Prostate gland (tissue), 2 donors: ENCODE measurements at regions not wholly inside any gene's neighbourhood (a gene's known extent, or its start where the extent isn't known, plus 50 kb on each side); places are given as distances from the start of the nearest gene placed in this dataset.

Experiments used
- POLR2A ChIP-seq: fragments of 450-650 bp; IDR thresholded peaks from one replicate; pipeline ENCODE4 v1.6.1; 2016; ENCODE audit warnings: antibody characterized with exemption, mild to moderate bottlenecking
- TF ChIP-seq, protein P1 (sequence below), 4 experiments: fragments of 200-600 bp in 2 of 4; fragments of 450-650 bp in 2 of 4; sonication (generic) in 2 of 4; IDR thresholded peaks; 1 replicate in 3 of 4; 2 replicates in 1 of 4; pipeline ENCODE4 v1.5.1; 2016 to 2019; ENCODE audit warnings: antibody characterized with exemption in 4 of 4, mild to moderate bottlenecking in 2 of 4, moderate library complexity in 2 of 4

GRCh38 chr1:189779034-189779433 lies 698.6 kb downstream of the BRINP3 start:
- TF ChIP-seq, protein P1, sequence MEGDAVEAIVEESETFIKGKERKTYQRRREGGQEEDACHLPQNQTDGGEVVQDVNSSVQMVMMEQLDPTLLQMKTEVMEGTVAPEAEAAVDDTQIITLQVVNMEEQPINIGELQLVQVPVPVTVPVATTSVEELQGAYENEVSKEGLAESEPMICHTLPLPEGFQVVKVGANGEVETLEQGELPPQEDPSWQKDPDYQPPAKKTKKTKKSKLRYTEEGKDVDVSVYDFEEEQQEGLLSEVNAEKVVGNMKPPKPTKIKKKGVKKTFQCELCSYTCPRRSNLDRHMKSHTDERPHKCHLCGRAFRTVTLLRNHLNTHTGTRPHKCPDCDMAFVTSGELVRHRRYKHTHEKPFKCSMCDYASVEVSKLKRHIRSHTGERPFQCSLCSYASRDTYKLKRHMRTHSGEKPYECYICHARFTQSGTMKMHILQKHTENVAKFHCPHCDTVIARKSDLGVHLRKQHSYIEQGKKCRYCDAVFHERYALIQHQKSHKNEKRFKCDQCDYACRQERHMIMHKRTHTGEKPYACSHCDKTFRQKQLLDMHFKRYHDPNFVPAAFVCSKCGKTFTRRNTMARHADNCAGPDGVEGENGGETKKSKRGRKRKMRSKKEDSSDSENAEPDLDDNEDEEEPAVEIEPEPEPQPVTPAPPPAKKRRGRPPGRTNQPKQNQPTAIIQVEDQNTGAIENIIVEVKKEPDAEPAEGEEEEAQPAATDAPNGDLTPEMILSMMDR (IDR thresholded peaks at IDR 0.05), result no peak
- no peak for TF ChIP-seq POLR2A
